Mesothelial cell of epicardium (in vitro differentiated cells): ENCODE measurements at regions not wholly inside any gene's neighbourhood (a gene's known extent, or its start where the extent isn't known, plus 50 kb on each side); places are given as distances from the start of the nearest gene placed in this dataset.

ENCODE experiments used
- DNase-seq, 2 experiments: peaks; one replicate each; pipeline ENCODE4 v3.0.0; 2021; ENCODE audit warnings: low spot score in 2 of 2; ENCODE audit not compliant: unreplicated experiment in 2 of 2
- H3K27ac Mint-ChIP-seq: 2 replicates; pipeline ENCODE4 v1.8.0; 2021; ENCODE audit warnings: mixed read lengths
- H3K27me3 Mint-ChIP-seq: 2 replicates; pipeline ENCODE4 v1.8.0; 2021; ENCODE audit warnings: low read depth, mixed read lengths
- H3K36me3 Mint-ChIP-seq: 2 replicates; pipeline ENCODE4 v1.8.0; 2021; ENCODE audit warnings: mixed read lengths
- H3K4me1 Mint-ChIP-seq: 2 replicates; pipeline ENCODE4 v1.8.0; 2021; ENCODE audit warnings: mixed read lengths
- H3K4me3 Mint-ChIP-seq: 2 replicates; pipeline ENCODE4 v1.8.0; 2021; ENCODE audit warnings: mild to moderate bottlenecking, moderate library complexity, mixed read lengths
- H3K9me3 Mint-ChIP-seq: 2 replicates; pipeline ENCODE4 v1.8.0; 2021; ENCODE audit warnings: mixed read lengths
- TF ChIP-seq, protein P1 (sequence below): fragments of 200-600 bp; sonication (generic); IDR thresholded peaks from one replicate; pipeline ENCODE4 v1.5.0; 2021; ENCODE audit warnings: antibody characterized with exemption; ENCODE audit not compliant: unreplicated experiment

DNA sequence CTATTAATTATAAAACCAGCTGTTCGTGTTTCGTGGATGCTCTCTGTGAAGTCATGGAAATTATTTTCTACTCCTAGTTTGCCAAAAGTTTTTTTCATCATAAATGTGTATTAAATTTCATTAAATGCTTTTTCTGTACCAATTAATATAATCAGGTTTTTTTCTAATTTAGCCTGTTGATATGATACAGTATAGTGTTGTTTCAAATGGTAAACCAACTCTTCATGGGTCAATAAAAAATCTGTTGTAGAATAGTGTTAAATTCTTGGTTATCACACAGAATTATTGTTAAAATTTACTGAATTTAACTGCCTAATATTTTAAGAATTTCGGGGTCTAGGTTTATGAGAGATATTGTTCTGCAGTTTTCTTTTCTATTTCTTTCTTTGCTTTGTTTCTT is 505.9 kb upstream of the MANEA start:
- Mint-ChIP-seq H3K4me3 (no peak overlapping the region), H3K9me3 (no peaks in the 10 kb centered on the region), H3K36me3 (no peaks in the 10 kb centered on the region), H3K27ac (no peak overlapping the region), H3K27me3 (no peaks in the 10 kb centered on the region), H3K4me1 (no peaks in the 10 kb centered on the region)
- no peak for DNase-seq
- TF ChIP-seq, protein P1, sequence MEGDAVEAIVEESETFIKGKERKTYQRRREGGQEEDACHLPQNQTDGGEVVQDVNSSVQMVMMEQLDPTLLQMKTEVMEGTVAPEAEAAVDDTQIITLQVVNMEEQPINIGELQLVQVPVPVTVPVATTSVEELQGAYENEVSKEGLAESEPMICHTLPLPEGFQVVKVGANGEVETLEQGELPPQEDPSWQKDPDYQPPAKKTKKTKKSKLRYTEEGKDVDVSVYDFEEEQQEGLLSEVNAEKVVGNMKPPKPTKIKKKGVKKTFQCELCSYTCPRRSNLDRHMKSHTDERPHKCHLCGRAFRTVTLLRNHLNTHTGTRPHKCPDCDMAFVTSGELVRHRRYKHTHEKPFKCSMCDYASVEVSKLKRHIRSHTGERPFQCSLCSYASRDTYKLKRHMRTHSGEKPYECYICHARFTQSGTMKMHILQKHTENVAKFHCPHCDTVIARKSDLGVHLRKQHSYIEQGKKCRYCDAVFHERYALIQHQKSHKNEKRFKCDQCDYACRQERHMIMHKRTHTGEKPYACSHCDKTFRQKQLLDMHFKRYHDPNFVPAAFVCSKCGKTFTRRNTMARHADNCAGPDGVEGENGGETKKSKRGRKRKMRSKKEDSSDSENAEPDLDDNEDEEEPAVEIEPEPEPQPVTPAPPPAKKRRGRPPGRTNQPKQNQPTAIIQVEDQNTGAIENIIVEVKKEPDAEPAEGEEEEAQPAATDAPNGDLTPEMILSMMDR = no peak

GRCh38 chr6:95078457-95078856 is 498.9 kb upstream of the MANEA start:
- no peak for DNase-seq
- H3K27me3 Mint-ChIP-seq = no peaks in the 10 kb centered on the region
- no peaks in the 10 kb centered on the region for H3K4me1 Mint-ChIP-seq
- TF ChIP-seq, protein P1 = no peak
- no peaks in the 10 kb centered on the region for H3K9me3 Mint-ChIP-seq
- no peaks in the 10 kb centered on the region for H3K36me3 Mint-ChIP-seq
- H3K27ac Mint-ChIP-seq = no peak overlapping the region
- H3K4me3 Mint-ChIP-seq = no peak overlapping the region

GRCh38 chr6:95081231-95081630 is 496.1 kb upstream of the MANEA start:
- no peaks in the 10 kb centered on the region for H3K27me3 Mint-ChIP-seq
- H3K36me3 Mint-ChIP-seq = no peaks in the 10 kb centered on the region
- no peak for DNase-seq
- TF ChIP-seq, protein P1 = no peak
- H3K9me3 Mint-ChIP-seq = no peaks in the 10 kb centered on the region
- H3K27ac Mint-ChIP-seq = no peak overlapping the region
- no peaks in the 10 kb centered on the region for H3K4me1 Mint-ChIP-seq
- H3K4me3 Mint-ChIP-seq = no peak overlapping the region

- no peak overlapping the region for H3K4me3 Mint-ChIP-seq
- H3K27me3 Mint-ChIP-seq = no peaks in the 10 kb centered on the region
- no peaks in the 10 kb centered on the region for H3K9me3 Mint-ChIP-seq
- TF ChIP-seq, protein P1 = no peak
- H3K27ac Mint-ChIP-seq = no peak overlapping the region
- no peak for DNase-seq
- no peaks in the 10 kb centered on the region for H3K36me3 Mint-ChIP-seq
- no peaks in the 10 kb centered on the region for H3K4me1 Mint-ChIP-seq
These were observed 495.4 kb upstream of the MANEA start for GRCh38 chr6:95081949-95082348.

- Mint-ChIP-seq H3K4me1 (peaks cover 9% of the 10 kb centered on the region), H3K4me3 (no peak overlapping the region), H3K9me3 (no peaks in the 10 kb centered on the region), H3K27me3 (no peaks in the 10 kb centered on the region), H3K36me3 (no peaks in the 10 kb centered on the region), H3K27ac (no peak overlapping the region)
- DNase-seq = no peak
- TF ChIP-seq, protein P1 = no peak
These were observed 493.8 kb upstream of the MANEA start for GRCh38 chr6:95083506-95083905.

- DNase-seq = no peak
- TF ChIP-seq, protein P1 = no peak
- H3K36me3 Mint-ChIP-seq = no peaks in the 10 kb centered on the region
- no peak overlapping the region for H3K4me3 Mint-ChIP-seq
- no peaks in the 10 kb centered on the region for H3K9me3 Mint-ChIP-seq
- no peak overlapping the region for H3K27ac Mint-ChIP-seq
- H3K4me1 Mint-ChIP-seq = peaks cover 9% of the 10 kb centered on the region
- no peaks in the 10 kb centered on the region for H3K27me3 Mint-ChIP-seq
These were observed 492.5 kb upstream of the MANEA start for GRCh38 chr6:95084867-95085266.
